NCI-H2081 (cell line): ENCODE measurements at regions not wholly inside any gene's neighbourhood (a gene's known extent, or its start where the extent isn't known, plus 50 kb on each side); places are given as distances from the start of the nearest gene placed in this dataset.
"Not testable (repeated sequence)": the region's sequence is repeated elsewhere in the genome, so short reads cannot be mapped to it uniquely, and the experiment has no call there.

ENCODE experiments used
- DNase-seq, 2 experiments: peaks; one replicate each; lab custom pipeline; 2025; lab: John Stamatoyannopoulos, UW

DNA sequence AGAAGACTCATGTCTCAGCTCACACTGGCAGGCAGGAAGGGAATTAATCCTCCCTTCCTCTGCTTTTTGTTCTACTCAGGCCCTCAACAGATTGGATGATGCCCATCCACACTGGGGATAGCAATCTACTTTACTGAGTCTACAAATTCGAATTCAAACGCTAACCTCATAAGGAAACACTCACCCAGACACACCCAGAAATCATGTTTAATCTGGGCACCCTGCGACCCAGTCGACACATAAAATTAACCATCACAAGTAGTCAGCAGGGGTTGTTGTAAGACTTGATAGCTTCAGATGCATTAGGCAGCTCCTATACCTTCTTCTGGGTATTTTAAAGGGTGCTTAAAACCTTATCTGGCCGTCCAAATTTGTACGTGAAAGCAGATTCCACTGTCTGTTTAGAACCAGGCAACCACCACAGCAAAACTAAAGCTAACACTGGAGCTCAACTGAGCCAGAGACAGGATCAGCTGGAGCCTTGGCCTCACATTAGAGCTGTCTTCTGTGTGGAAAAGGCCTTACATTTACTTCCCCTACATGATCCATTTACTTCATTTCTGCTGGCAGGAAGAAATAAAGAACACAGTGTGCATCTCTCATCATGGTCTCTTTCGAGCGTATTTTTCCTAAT lies 407.3 kb upstream of the PPP2R3A start:
- DNase-seq, result no peak

DNA sequence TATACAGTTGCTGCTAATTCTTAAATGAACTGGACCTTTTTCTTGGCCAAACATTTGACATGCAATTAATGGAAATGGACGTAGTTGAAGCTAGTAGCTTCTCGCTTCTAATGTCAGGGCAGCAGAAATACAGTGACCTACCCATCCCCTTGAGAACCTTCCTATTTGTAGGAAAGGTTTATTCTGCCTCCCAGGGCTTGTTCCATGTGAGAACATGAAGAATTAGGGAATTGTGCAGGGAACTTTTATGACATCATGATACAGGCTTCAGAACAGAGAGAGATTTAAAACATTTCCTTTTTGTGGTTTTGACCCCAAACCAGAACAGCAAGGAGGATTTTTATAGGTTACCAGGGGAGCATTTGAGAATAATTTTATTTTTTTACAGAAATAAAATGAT lies 406.6 kb upstream of the PPP2R3A start:
- DNase-seq, result no peak

DNA sequence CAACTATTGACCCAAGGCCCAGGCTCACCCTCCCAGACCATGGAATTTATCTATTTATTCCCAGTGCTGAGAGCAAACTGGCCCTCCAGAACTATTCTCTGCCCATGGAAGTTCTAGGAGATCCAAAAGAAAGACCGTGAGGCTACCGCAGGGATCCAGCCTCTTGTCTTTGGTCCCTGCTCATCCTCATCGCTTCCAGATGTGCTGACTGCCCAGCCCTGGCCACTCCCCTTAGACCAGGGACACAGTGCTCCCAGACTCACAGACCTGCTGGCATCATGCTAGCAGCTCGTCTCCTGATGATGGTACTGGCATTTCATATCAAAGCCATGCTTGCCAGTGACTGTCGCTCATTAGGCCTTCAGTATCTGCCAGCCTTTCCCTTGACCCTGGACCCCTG lies 405.7 kb upstream of the PPP2R3A start:
- no peak for DNase-seq

DNA sequence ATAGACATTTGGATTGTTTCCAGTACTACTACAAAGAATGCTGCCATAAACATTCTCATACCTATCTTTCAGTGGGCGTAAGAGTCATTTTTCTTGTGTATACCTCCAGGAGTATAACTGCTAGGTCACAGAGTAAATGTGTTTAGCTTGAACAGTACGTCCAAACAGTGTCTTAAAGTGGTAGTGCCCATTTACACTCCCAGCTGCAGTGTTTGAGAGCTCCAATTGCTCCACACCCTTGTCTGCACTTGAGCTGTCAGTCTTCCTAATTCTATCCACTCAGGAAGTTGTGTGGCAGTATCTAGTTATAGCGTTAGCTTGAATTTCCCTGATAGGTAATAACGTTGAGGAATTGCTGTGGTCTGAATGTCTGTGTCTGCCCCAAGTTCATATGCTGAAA lies 404.7 kb upstream of the PPP2R3A start:
- no peak for DNase-seq

DNA sequence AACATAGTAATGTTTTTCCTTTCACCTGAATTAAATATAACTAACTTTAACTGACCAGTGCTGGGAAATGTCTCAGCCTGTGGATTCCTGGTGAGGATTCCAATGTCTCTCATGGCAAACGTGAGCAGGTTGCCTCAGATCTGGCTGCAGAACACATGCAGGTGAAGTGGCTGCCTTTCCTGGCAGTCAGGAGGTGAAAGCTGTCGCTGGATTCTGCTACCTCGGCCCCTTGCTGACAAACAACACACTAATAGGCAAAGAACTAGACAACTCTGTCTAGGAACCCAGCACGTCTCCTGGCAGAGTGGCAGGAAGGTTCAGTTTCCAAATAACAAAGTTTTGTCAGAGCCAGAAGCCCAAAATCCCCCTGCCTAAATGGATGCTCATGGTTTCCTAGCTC lies 400.8 kb upstream of the PPP2R3A start:
- no peak for DNase-seq

DNA sequence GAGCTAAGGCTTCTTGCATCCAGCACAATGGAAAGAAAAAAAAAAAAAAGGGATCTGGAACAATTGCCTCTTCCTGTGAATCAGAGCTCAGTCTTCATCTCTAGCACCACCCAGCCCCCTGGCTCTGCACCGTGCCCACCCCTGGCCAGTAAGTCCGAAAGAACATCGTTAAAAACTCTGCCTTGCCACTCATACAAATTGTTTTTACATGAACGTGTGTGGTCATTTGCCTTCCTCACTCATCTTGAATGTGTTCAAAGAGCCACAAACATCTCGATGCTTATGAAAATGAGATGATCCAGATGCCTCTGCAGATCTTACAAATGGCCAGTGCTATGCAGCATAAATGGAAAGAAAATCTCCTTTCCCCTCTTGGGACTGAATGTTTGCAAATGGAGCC lies 400.0 kb upstream of the PPP2R3A start:
- DNase-seq, result no peak

DNA sequence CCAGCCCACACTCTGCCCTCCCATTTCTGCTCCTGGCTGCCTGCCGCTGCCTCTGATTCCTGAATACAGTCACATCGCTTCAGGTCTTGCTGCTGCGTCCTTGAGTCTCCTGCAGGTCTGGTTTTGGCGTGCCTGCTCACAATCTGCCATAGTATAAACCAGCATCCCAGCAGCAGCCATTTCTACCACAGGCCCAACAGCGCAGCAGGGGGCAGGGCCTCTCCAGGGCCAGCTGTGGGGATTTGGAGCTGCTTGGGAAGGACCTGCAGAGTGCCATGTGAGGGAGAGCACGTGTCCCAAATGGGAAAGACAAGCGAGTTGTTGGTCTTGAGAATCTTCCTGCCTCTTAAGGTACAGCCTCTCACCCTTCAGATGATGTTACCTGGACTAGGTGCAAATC lies 398.3 kb upstream of the PPP2R3A start:
- no peak for DNase-seq

DNA sequence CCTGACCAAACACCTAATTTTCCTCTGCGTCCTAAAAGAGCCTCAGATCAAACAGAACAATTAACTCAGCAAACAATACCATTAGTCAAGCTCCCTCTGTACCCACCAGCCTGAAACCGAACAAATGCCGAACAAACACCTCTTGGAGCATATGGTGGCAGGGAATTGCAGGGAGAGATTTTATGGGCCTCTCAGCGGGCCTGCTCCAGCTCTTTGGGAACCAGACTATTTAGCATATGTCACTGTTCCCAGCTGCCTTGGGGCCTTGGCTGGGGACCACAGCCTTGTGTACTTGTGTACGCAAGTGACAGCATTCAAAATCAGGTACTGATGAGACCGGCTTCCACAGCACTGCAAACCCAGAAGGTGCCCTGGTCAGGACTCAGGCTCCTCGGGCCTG lies 388.8 kb upstream of the PPP2R3A start:
- peak; percentile 92 to 98 for DNase-seq

DNA sequence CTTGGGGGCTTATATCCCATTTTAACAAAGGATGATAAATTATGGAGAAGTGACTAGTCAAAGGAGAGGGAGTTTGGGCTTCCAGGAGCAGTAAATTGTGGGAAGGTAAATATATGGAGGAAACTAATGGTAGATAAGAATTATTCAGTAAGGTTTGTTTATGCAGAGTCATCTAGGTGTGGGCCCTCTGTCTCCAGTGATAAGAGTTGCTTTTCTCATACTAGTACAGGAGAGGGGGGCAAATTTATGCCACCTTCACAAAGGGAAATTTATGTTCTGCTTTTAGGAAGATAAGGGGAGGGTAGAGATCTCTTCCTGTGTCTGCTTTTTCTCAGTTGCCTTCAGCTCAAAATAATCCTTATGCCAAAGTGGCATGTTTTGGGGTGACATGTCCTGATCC lies 383.7 kb upstream of the PPP2R3A start:
- DNase-seq, result no peak

DNA sequence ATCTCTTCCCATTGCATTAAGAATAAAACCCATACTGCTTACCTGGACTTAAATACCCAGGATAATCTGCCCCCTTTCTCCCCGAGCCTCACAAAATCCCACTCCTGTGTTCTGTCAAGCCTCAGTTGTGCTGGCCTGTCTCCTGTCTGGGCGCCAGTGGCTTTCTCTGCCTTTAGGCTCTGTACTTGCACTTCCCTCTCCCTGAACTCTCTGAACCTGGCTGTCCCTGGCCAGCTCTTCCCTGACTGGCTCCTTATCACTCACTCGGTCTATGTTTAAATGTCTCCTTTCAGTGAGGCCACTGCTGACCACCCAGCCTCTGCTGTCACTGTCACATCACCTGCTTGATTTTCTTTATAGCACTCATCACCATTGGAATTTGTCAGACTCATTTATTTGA lies 382.7 kb upstream of the PPP2R3A start:
- DNase-seq, result no peak

DNA sequence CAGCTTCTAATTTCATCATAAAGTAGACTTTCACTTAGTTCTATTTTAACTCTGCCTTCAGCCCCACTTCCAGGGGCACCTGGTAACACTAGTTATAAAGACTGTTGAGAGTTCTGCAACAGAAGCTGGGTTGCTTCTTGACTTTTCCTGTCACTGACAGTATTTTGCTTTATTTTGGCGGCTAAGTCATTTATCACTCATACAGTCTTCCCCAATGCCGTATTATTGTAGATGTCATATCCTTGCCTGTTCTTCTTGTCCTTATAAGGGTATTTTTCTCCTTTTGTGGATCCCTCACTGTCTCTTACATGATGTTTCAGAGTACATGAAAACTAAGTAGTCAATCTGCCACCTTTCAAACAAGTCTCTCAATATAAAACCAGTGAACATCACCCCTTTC lies 369.0 kb upstream of the PPP2R3A start:
- no peak for DNase-seq

DNA sequence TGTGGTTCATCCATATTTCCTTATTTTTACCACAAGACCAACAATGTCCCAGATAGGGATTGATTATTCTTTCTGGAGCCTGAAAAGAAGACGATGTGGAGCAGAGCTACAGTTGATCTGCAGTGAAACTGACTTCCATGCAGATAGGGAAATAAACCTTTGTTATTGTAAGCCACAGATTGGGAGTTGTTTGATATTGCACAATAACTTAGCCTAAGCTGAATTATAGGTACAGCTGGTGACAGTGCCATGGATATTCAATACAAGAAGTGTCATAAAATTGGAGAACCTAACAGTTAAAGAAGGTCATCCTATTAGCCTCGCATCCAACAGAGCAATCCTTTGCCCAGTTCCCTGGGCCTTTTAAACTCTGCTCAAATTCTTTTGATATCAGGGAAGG lies 367.7 kb upstream of the PPP2R3A start:
- DNase-seq, result no peak

DNA sequence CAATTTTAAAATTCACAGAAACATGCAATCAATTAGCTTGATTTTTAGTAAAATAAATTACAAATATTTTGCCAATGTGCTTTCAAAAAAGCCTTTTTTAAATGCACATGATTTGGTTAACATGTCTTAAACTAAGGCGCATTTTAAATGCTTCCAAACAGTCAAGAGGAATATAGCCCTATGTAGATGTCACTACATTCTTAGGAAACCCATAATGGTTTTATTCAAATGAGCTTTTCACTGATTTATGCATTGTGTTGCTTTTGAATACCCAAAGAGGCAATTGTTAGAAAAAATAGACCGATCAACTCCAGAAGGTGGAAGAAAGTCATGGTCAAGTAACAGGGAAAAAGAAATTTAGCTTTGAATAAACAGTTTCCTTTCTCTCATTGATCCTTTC lies 366.9 kb upstream of the PPP2R3A start:
- no peak for DNase-seq

DNA sequence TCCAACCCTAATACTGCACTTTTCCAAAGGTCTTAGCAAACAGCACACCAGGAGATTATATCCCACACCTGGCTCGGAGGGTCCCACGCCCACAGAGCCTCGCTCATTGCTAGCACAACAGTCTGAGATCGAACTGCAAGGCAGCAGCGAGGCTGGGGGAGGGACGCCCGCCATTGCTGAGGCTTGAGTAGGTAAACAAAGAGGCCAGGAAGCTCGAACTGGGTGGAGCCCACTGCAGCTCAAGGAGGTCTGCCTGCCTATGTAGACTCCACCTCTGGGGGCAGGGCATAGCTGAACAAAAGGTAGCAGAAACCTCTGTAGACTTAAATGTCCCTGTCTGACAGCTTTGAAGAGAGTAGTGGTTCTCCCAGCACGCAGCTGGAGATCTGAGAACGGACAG lies 361.0 kb upstream of the PPP2R3A start:
- DNase-seq, result not testable (repeated sequence)

DNA sequence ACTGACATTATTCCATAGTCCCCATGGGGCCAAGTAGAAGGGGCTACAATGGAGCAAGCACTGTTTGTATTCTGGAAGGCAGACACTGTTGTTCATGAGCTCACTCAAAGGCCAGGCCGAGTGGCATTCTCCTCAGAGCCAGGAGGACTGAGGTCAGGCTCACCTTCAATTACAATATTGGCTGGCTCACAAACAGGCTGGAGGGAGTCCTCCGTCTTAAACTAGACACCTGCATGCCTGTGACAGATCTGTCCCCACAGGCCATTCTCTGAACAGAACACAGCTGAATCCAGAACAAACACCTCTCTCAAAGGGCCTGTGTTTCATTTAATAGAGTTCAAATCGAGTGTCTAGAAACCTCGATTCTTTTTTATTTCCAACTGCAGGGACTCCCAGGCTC lies 347.4 kb upstream of the PPP2R3A start:
- no peak for DNase-seq

DNA sequence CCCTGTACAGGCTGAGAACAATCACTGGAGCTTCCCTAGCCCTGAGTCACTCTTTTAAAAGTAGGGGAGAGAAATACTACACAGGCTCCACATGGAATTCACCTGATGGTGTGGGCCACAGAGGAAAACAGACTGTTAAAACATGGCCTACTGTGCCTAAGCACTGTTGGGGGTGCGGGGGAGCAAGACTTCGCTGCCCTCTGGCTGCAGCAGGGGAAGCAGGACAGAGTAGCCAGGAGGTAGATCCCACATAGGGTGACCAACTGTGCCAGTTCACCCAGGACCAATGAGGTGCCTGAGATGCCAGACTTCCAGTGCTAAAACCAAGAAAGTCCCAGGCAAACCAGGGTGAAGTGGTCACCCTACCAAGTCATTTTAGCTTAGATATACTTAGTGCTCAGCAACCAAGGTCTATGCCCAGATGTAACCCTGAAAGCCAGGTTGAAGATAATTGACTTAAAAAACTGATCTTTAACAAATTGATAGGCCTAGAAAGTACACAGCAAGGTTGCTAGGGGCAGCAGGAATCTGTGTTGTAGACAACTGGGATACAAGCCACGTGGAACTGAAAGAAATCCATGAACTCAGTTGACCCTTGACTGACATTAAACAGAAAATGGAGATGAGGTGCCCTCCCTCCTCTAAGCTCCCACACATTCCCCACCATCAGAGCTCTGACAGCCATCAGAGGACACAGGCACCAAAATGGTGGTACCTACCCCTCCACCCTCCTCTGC lies 344.2 kb upstream of the PPP2R3A start:
- DNase-seq, result no peak

DNA sequence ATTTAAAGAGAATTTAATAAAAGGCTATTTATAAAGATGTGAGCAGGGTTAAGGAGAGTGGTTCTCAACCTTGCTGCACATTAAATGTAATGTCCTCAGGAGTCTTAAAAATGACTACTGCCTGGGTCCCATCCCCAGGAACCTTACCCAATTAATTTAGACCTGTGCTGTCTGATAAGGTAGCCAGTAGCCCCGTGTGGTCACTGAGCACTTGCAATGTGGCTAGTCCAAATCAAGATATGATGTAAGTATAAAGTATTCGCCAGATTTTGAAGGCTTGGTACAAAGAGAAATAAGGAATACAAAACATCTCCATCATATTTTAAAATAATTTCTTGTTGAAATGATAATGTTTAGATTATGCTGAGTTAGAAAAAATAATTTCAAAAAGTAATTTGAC lies 343.3 kb upstream of the PPP2R3A start:
- DNase-seq, result no peak

DNA sequence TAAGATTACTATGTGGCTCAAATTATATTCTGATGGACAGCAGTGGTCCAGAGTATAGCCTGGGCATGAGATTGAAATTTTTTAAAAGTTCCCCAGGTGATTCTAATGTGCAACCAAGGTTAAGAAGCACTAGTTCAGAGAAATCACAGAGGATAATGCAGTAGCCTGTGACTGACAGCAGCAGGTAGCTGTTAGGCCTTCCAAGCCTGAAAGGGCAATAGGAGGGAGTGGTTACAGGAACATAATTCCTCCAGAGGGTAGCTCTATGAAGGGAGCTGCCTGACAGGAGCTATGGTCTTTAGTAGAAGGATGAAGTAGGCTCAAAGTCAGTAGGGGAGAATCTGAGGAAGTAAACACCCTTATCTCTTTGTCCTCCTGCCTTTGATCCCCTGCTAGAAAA lies 342.9 kb upstream of the PPP2R3A start:
- no peak for DNase-seq

DNA sequence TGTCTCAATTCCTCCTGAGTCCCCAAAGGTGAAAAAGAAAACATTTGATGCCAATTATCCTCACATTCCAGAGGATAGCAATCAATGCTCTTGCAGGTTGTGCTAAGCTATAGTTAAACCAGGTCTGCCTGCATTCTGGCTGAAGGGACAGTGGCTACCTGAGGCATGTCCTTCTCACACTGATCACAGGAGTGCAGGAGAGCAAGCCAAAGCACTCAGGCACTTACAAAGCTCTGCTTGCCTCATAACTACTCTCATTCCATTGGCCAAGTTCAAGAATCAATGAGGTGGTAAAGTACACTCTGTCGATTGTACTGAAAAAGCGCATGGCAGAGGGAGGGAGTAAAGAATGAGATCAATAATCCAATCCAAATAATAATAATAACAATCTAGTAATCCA lies 342.0 kb upstream of the PPP2R3A start:
- DNase-seq, result no peak

DNA sequence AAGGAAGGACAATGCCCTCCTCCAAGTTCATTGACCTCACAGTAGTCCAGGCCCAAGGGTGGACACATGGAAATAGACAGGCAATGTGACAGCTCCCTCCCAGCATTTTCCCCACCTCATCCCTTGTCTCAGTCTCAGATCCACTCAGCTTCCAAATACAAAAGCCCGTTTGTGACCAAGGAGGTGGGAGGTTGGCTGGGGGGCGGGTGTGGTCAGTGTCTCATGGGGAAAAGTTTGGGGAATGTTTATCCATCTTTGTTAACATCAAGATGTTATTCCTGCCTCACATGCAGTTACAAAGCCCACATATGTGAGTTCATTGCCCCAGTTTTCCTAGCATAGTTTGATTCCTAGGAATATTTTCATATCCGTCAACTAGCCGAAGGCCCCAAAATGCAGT lies 338.5 kb upstream of the PPP2R3A start:
- DNase-seq, result no peak

DNA sequence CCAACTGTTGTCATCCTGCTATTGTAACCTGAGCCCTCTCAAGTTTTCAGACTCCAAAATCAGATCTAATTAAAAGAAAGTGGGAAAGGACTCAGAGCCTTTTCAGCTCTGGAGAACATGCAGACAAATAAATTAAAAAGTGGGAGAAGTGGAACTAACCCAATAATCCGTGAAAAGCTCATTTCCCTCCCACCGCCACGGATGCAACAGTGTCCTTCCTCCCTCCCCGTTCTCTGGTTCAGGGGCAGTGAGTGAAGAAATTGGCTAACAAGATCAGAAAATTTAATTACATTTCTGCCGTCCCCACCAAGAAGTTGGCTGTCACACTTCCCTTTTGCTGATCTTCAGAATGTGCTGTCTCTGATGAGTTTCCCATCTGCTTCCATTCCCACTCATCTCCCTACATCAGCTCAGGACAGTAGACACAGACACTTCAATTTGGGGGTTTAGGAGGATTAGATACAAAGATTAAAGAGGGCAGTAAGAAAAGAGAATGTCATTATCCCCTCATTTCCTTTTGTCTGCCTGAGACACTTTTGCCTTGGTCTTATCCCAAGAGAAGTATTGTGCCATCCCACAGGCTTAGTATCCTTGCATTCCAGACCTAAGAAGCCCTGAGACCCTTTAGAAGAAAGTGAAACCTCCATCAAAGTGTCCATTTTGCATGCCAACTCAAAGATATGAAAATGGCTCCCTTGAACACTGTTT lies 335.7 kb upstream of the PPP2R3A start:
- DNase-seq, result no peak

DNA sequence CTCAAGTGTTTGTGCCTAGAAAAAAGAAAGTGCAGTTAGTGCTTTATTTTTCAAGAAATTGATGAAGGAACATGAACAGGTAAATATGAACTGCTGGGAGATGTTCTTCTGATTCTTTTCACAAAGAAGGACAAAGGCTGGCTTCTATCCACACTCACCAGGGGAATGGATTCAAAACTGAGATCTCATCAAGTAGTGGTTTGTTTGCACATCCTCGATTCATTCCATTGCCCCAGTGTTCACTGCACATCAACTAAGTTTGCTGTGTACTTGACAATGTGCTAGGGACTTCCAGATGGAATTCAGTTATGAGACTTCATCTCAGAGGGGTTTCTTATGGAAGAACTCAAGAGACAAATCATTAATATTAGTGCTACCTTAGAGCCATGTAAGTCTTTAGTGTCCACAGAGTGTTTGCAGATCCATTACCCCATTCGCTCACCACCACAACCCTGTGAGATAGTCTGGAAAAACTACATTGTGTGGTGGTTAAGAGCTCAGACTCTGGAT lies 332.9 kb upstream of the PPP2R3A start:
- DNase-seq, result no peak

DNA sequence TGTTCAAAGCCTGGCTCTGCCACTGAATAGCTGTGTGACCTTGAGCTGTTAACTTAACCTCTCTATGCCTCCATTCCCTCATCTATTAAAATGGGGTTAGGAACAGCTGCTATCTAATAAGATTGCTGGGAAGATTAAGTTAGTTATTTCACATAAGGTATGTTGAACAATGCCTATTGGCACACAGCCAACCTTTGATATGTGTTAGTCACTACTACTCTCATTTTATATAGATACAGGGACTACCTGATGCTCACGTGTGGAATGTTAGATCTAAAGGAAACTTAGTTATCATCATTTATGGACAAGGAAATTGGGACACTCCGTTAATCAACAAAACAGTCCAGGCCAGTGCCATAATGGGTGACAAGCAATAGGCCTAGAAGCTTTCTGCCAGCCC lies 332.4 kb upstream of the PPP2R3A start:
- no peak for DNase-seq
